ENCODE measurements at regions not wholly inside any gene's neighbourhood (a gene's known extent, or its start where the extent isn't known, plus 50 kb on each side); places are given as distances from the start of the nearest gene placed in this dataset.
"Not testable (repeated sequence)": the region's sequence is repeated elsewhere in the genome, so short reads cannot be mapped to it uniquely, and the experiment has no call there.

GRCh38 chr3:86782866-86783265, 208.1 kb downstream of the VGLL3 start:
- no peak for DNase-seq (ENCODE audit: low read depth)
- no peak for TF ChIP-seq CTCF (conservative IDR thresholded peaks at IDR 0.05; ENCODE audit: low read depth, low read length)
- no peak overlapping the region for H3K4me3 ChIP-seq (ENCODE audit: low read depth, low read length)

- DNase-seq (ENCODE audit: low read depth), result no peak
- no peak for TF ChIP-seq CTCF (conservative IDR thresholded peaks at IDR 0.05; ENCODE audit: low read depth, low read length)
- no peak overlapping the region for H3K4me3 ChIP-seq (ENCODE audit: low read depth, low read length)
Measured at GRCh38 chr3:86782286-86782685, 208.7 kb downstream of the VGLL3 start.

GRCh38 chr3:86774082-86774691, 216.8 kb downstream of the VGLL3 start:
- peak; percentile 50 for TF ChIP-seq CTCF (conservative IDR thresholded peaks at IDR 0.05; ENCODE audit: low read depth, low read length)
- no peak for DNase-seq (ENCODE audit: low read depth)
- no peak overlapping the region for H3K4me3 ChIP-seq (ENCODE audit: low read depth, low read length)

GRCh38 chr3:86772699-86773098, 218.2 kb downstream of the VGLL3 start:
- no peak for TF ChIP-seq CTCF (conservative IDR thresholded peaks at IDR 0.05; ENCODE audit: low read depth, low read length)
- H3K4me3 ChIP-seq (ENCODE audit: low read depth, low read length), result no peak overlapping the region
- no peak for DNase-seq (ENCODE audit: low read depth)

- no peak for TF ChIP-seq CTCF (conservative IDR thresholded peaks at IDR 0.05; ENCODE audit: low read depth, low read length)
- no peak for DNase-seq (ENCODE audit: low read depth)
- H3K4me3 ChIP-seq (ENCODE audit: low read depth, low read length), result no peak overlapping the region
Measured at GRCh38 chr3:86771741-86772512, 219.0 kb downstream of the VGLL3 start.

GRCh38 chr3:86766331-86766730, 224.6 kb downstream of the VGLL3 start:
- H3K4me3 ChIP-seq (ENCODE audit: low read depth, low read length), result no peak overlapping the region
- TF ChIP-seq CTCF (conservative IDR thresholded peaks at IDR 0.05; ENCODE audit: low read depth, low read length), result no peak
- no peak for DNase-seq (ENCODE audit: low read depth)

- H3K4me3 ChIP-seq (ENCODE audit: low read depth, low read length); DNase-seq (ENCODE audit: low read depth): not testable (repeated sequence)
Measured at GRCh38 chr3:86757322-86758179, 233.4 kb downstream of the VGLL3 start.
